ENCODE measurements at regions not wholly inside any gene's neighbourhood (a gene's known extent, or its start where the extent isn't known, plus 50 kb on each side); places are given as distances from the start of the nearest gene placed in this dataset.

- H2AK5ac ChIP-seq (ENCODE audit: low read depth, low read length): no peak overlapping the region
- H3K18ac ChIP-seq (ENCODE audit: low read depth, low read length): no peak overlapping the region
- no peak overlapping the region for H3K23ac ChIP-seq (ENCODE audit: low read depth, low read length)
- no peaks in the 10 kb centered on the region for H3K79me1 ChIP-seq (ENCODE audit: low read depth in 1 of 2, low read length in 2 of 2)
- H2BK20ac ChIP-seq (ENCODE audit: low read depth, low read length): no peak overlapping the region
- H3K4me1 ChIP-seq (ENCODE audit: control insufficient read depth, insufficient read depth, low read length): no peaks in the 10 kb centered on the region
- no peak overlapping the region for H3K4me2 ChIP-seq (ENCODE audit: low read depth, low read length)
- H3K27me3 ChIP-seq (ENCODE audit: control insufficient read depth, insufficient read depth, low read length): no peaks in the 10 kb centered on the region
- ATAC-seq (ENCODE audit: low read depth): peak; percentile 21; the same call in 1 of the 2 replicates
- intact Hi-C loops (cut with micrococcal nuclease) (no loop called here), dilution Hi-C loops (cut with HindIII; ENCODE audit: low sequenced_read_pairs, unreplicated experiment) (no loop called here), in situ Hi-C loops (cut with MboI; ENCODE audit: low sequenced_read_pairs) (no loop called here)
- WGBS, 2 experiments (ENCODE audit: extremely low coverage in 2 of 2, insufficient read length in 1 of 2): no CpG with 5 or more reads among the region's 3 CpGs
- H3K4ac ChIP-seq (ENCODE audit: low read depth, low read length): no peak overlapping the region
- no peak overlapping the region for H2AFZ ChIP-seq (replicated peaks; ENCODE audit: low read length, poor library complexity)
- no peak overlapping the region for H2BK15ac ChIP-seq (ENCODE audit: low read depth, low read length)
- H3K9me3 ChIP-seq (ENCODE audit: control insufficient read depth, insufficient read depth, low read length): no peaks in the 10 kb centered on the region
- no peak overlapping the region for H3K9ac ChIP-seq (ENCODE audit: low read depth, low read length)
- H3K36me3 ChIP-seq (ENCODE audit: control insufficient read depth, insufficient read depth, low read length): no peaks in the 10 kb centered on the region
- no peak overlapping the region for H2BK5ac ChIP-seq (ENCODE audit: low read depth, low read length, poor library complexity, severe bottlenecking)
- no peak overlapping the region for H4K91ac ChIP-seq (ENCODE audit: insufficient read depth, low read depth, low read length)
- H3K56ac ChIP-seq (ENCODE audit: extremely low read depth, insufficient read depth, low read length): no peak overlapping the region
- no peak overlapping the region for H3K4me3 ChIP-seq (ENCODE audit: insufficient read depth, low read depth, low read length)
- H4K5ac ChIP-seq (ENCODE audit: low read depth, low read length): no peak overlapping the region
- H3K14ac ChIP-seq (replicated peaks; ENCODE audit: low read depth, low read length): no peak overlapping the region
- DNase-seq: peak; percentile 19
- H4K8ac ChIP-seq (ENCODE audit: low read depth in 2 of 2, low read length in 2 of 2): no peak overlapping the region
- no peaks in the 10 kb centered on the region for H3K9me1 ChIP-seq (ENCODE audit: insufficient read depth, low read length)
- ChIA-PET CTCF (no interaction called here), POLR2A (ENCODE audit: unreplicated experiment) (no interaction called here)
- H2BK120ac ChIP-seq (ENCODE audit: low read depth, low read length): no peak overlapping the region
- BruUV-seq (replicated peaks): no TSS peak
- no peak for TF ChIP-seq MXI1 (IDR thresholded peaks at IDR 0.05; ENCODE audit: borderline replicate concordance, low read depth, low read length)
- TF ChIP-seq MAZ (IDR thresholded peaks at IDR 0.05; ENCODE audit: borderline replicate concordance, low read depth, low read length): no peak
- TF ChIP-seq NFE2L2 (IDR thresholded peaks at IDR 0.05; ENCODE audit: low read depth, low read length): no peak
- no peak for TF ChIP-seq SMC3 (IDR thresholded peaks at IDR 0.05; ENCODE audit: low read depth, low read length)
- no peak for TF ChIP-seq POLR2A (IDR thresholded peaks at IDR 0.05; ENCODE audit: low read depth, low read length)
- TF ChIP-seq BHLHE40 (IDR thresholded peaks at IDR 0.05; ENCODE audit: low read depth, low read length): no peak
- no peak for TF ChIP-seq MAFK (IDR thresholded peaks at IDR 0.05; ENCODE audit: low read depth, low read length)
- TF ChIP-seq RAD21 (IDR thresholded peaks at IDR 0.05; ENCODE audit: low read length): no peak
- no peak for TF ChIP-seq USF2 (IDR thresholded peaks at IDR 0.05; ENCODE audit: low read depth, low read length)
- no peak for TF ChIP-seq FOS (IDR thresholded peaks at IDR 0.05; ENCODE audit: low read depth, low read length)
- no peak for TF ChIP-seq CHD1 (IDR thresholded peaks at IDR 0.05; ENCODE audit: low read depth, low read length)
- no peak for TF ChIP-seq RFX5 (IDR thresholded peaks at IDR 0.05; ENCODE audit: low read depth, low read length)
- no peak for TF ChIP-seq RCOR1 (IDR thresholded peaks at IDR 0.05; ENCODE audit: insufficient replicate concordance, low read length)
- no peak for TF ChIP-seq CEBPB (IDR thresholded peaks at IDR 0.05; ENCODE audit: low read depth, low read length)
- TF ChIP-seq CTCF (conservative IDR thresholded peaks at IDR 0.05; ENCODE audit: low read depth, low read length): no peak
- no peak for TF ChIP-seq ELK1 (IDR thresholded peaks at IDR 0.05; ENCODE audit: borderline replicate concordance, low read depth, low read length)
- H2AK9ac ChIP-seq (replicated peaks; ENCODE audit: low read depth, low read length, poor library complexity): no peak overlapping the region
- H3K27ac ChIP-seq (ENCODE audit: insufficient read depth, low read length): no peak overlapping the region
- no peaks in the 10 kb centered on the region for H4K20me1 ChIP-seq (ENCODE audit: insufficient read depth, low read length)
Measured at GRCh38 chr1:82565146-82565545, 764.4 kb downstream of the ADGRL2 start.
